MCF 10A (cell line): ENCODE measurements at regions not wholly inside any gene's neighbourhood (a gene's known extent, or its start where the extent isn't known, plus 50 kb on each side); places are given as distances from the start of the nearest gene placed in this dataset.

Experiments
- BruUV-seq: library from RNA; stranded (reverse); fragments of 400-500 nt; replicated peaks from 2 replicates; lab custom pipeline; 2021; lab: Mats Ljungman, UMichigan
- CTCF ChIA-PET: fragments of 300-600 bp; sonication (Branson Sonifier 250); formaldehyde crosslinking; extraction: SDS; loops from one replicate; lab custom pipeline; 2021; ENCODE audit warnings: antibody characterized with exemption, inconsistent platforms; lab: Yijun Ruan, JAX
- POLR2A ChIA-PET: fragments of 300-600, 350-650 bp; sonication (Branson Sonifier 250); formaldehyde crosslinking; extraction: SDS; loops from one replicate; lab custom pipeline; 2020; ENCODE audit warnings: antibody characterized with exemption, inconsistent platforms; lab: Yijun Ruan, JAX
- DNase-seq: peaks from one replicate; pipeline ENCODE4 v3.0.0-alpha.2; 2018; ENCODE audit not compliant: unreplicated experiment
- H3K27ac Mint-ChIP-seq: one replicate; pipeline ENCODE4 v1.8.0; 2022; ENCODE audit warnings: mild to moderate bottlenecking, low read depth, mixed read lengths; ENCODE audit not compliant: unreplicated experiment
- H3K27me3 Mint-ChIP-seq: one replicate; pipeline ENCODE4 v1.8.0; 2022; ENCODE audit warnings: mixed read lengths; ENCODE audit not compliant: insufficient read depth, unreplicated experiment
- H3K36me3 Mint-ChIP-seq: one replicate; pipeline ENCODE4 v1.8.0; 2022; ENCODE audit warnings: mild to moderate bottlenecking, moderate library complexity, mixed read lengths; ENCODE audit not compliant: insufficient read depth, unreplicated experiment
- H3K4me1 Mint-ChIP-seq: one replicate; pipeline ENCODE4 v1.8.0; 2022; ENCODE audit warnings: mixed read lengths; ENCODE audit not compliant: insufficient read depth, unreplicated experiment
- H3K4me3 Mint-ChIP-seq: one replicate; pipeline ENCODE4 v1.8.0; 2022; ENCODE audit warnings: mild to moderate bottlenecking, moderate library complexity, mixed read lengths; ENCODE audit not compliant: unreplicated experiment
- H3K9me3 Mint-ChIP-seq: one replicate; pipeline ENCODE4 v1.8.0; 2022; ENCODE audit warnings: mixed read lengths; ENCODE audit not compliant: unreplicated experiment
- CTCF ChIP-seq: fragments of 200-600 bp; IDR thresholded peaks from one replicate; pipeline ENCODE4 v1.8.0; 2022; ENCODE audit warnings: antibody characterized with exemption, mild to moderate bottlenecking; ENCODE audit not compliant: unreplicated experiment
- intact Hi-C: fragments of 100-400 bp; cut with micrococcal nuclease; formaldehyde crosslinking; loops from 2 replicates; pipeline ENCODE4 v1.14.1; 2022

DNA sequence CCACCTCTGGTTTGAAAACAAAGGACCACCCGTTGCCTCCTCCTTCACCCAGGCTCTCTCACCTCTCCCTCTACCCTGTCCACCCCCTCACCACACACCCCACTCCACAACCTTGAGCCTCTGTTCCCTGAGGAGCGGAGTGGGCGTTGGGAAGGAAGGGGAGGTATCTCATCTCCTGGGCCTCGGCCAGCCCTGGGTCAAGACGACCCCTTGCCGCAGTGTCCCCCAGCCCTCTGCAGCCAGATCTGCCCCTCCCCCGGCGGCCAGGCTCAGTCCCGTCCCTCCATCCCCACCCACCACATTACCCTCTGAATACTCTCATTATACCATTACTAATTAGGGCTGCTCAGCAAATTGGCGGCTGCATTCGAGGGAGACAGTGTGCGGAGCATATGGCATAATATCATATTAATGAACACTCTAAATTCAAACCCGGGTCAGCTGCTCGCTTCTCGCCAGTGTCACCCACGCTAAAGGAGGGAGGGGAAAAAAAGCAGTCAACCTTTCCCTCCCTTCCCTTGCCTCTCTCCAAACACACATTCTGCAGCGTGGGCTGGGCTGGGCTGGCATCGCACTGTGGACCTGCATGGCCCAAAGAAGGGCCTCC, 123.2 kb upstream of the LHX1 start:
- DNase-seq, result no peak
- H3K36me3 Mint-ChIP-seq, result no peaks in the 10 kb centered on the region
- no peak for TF ChIP-seq CTCF
- intact Hi-C loops, result no loop called here
- POLR2A ChIA-PET, result interaction anchor here (0.5 kb wide), 1 partner anchor 230 kb away, joined by 3 read pairs; no protein-coding TSS in a partner anchor
- no peaks in the 10 kb centered on the region for H3K4me1 Mint-ChIP-seq
- H3K27ac Mint-ChIP-seq, result no peak overlapping the region
- no peak overlapping the region for H3K4me3 Mint-ChIP-seq
- no TSS peak for BruUV-seq
- peaks cover 70% of the 10 kb centered on the region for H3K27me3 Mint-ChIP-seq
- CTCF ChIA-PET, result no interaction called here
- H3K9me3 Mint-ChIP-seq, result no peaks in the 10 kb centered on the region

DNA sequence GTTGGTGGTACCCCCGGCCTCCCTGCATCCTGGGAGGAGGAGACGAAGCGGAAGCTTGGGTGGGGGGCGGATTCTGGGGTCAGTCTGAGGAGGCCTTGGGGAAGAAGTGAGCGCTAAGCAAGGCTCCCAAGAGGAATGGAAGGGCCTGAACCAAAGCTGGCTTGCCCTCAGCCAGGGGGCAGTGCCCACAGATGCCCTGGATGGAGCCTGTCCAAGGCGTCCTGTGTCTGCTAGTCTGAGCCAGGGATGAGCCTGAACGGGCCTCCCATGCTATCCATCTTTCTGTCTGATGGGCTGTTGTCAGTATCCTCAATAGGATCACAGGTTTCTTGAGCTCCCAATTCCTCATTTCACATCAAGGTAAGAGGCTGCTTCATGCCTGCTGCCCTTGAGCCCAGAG, 122.3 kb upstream of the LHX1 start:
- H3K9me3 Mint-ChIP-seq, result no peaks in the 10 kb centered on the region

DNA sequence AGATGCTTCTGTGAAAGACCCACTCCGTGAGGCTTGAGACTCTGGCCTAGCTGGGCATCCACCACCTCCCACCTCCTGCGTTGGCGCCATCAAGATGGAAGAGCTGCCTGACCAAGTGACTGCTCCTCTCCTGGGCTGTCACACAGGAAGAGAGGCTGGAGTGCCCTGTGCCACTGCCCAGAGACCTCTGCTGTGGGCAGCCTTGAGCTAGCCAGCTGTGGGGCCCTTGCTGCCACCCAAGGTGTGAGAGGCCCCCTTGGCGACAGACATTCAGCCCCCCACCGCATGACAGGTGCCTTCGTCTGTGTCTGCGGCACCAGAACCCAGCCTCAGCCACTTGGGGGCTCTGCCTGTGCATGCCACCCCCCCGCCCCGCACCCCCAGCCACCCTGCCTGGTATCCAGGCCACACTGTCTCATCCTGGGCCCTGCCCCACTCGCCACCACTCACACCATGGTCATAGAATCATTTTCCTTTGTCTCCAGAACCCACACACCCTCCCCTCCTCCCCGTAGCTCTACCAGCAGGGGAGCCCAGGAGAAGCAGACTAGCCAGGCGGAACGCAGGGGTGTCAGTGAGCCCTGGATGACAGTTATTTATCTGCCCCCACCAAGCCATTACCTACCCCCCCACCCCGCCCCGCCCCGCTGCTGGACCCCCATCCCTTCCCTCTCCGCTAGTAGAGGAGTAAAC, 120.9 kb upstream of the LHX1 start:
- peaks cover 66% of the 10 kb centered on the region for H3K27me3 Mint-ChIP-seq
- no peak for TF ChIP-seq CTCF
- CTCF ChIA-PET, result no interaction called here
- H3K4me1 Mint-ChIP-seq, result no peaks in the 10 kb centered on the region
- no peaks in the 10 kb centered on the region for H3K36me3 Mint-ChIP-seq
- intact Hi-C loops, result no loop called here
- no peak overlapping the region for H3K4me3 Mint-ChIP-seq
- H3K9me3 Mint-ChIP-seq, result no peaks in the 10 kb centered on the region
- no peak for DNase-seq
- no peak overlapping the region for H3K27ac Mint-ChIP-seq
- POLR2A ChIA-PET, result no interaction called here
- BruUV-seq, result no TSS peak

More for the DNA sequence above, 122.3 kb upstream of the LHX1 start:
- DNase-seq, result no peak
- no peak for TF ChIP-seq CTCF
- POLR2A ChIA-PET, result no interaction called here
- no peak overlapping the region for H3K4me3 Mint-ChIP-seq
- peaks cover 77% of the 10 kb centered on the region for H3K27me3 Mint-ChIP-seq
- no peaks in the 10 kb centered on the region for H3K36me3 Mint-ChIP-seq
- intact Hi-C loops, result no loop called here
- CTCF ChIA-PET, result no interaction called here
- H3K4me1 Mint-ChIP-seq, result no peaks in the 10 kb centered on the region
- no peak overlapping the region for H3K27ac Mint-ChIP-seq
- no TSS peak for BruUV-seq

DNA sequence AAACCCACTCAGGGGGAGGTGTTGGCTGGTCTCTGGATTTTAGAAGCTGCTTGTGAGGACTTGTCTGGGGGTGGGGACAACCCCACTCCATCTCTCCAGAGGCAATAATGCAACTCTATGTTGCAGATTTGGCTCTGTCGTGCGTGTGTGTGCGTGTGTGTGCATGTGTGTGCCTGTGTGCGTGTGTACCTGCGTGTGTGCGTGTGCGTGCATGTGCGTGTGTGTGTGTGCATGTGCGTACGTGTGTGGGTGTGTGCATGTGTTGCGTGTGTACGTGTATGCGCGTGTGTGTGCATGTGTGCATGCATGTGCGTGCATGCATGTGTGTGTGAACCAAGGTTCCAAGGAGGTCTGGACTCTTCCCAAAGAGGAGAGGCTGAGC, 120.4 kb upstream of the LHX1 start:
- no peaks in the 10 kb centered on the region for H3K36me3 Mint-ChIP-seq
- intact Hi-C loops, result no loop called here
- no peak overlapping the region for H3K4me3 Mint-ChIP-seq
- TF ChIP-seq CTCF, result no peak
- no peak overlapping the region for H3K27ac Mint-ChIP-seq
- no peaks in the 10 kb centered on the region for H3K9me3 Mint-ChIP-seq
- DNase-seq, result no peak
- BruUV-seq, result no TSS peak
- ChIA-PET CTCF (no interaction called here), POLR2A (no interaction called here)
- no peaks in the 10 kb centered on the region for H3K4me1 Mint-ChIP-seq
- peaks cover 60% of the 10 kb centered on the region for H3K27me3 Mint-ChIP-seq
